ENCODE measurements at regions not wholly inside any gene's neighbourhood (a gene's known extent, or its start where the extent isn't known, plus 50 kb on each side); places are given as distances from the start of the nearest gene placed in this dataset.

DNA sequence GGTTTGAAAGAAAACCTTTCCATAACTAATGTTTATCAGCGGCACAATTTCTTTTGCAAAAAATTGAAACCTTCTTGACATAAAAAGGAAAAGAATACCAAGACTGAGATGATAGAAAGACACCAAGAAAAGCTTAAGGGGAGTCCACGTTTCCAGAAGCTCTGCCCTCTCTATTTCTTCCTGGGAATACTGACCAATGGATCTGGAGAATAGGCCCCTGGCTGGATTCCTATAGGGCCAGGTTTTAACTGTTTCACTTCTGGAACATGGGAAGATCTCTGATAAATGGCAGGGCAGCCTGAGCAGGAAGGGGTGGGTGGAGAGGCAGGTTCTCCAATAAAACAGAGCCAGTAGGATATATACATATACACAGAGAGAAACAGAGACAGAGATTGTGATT lies 413.4 kb upstream of the JARID2 start:
- DNase-seq = no peak

DNA sequence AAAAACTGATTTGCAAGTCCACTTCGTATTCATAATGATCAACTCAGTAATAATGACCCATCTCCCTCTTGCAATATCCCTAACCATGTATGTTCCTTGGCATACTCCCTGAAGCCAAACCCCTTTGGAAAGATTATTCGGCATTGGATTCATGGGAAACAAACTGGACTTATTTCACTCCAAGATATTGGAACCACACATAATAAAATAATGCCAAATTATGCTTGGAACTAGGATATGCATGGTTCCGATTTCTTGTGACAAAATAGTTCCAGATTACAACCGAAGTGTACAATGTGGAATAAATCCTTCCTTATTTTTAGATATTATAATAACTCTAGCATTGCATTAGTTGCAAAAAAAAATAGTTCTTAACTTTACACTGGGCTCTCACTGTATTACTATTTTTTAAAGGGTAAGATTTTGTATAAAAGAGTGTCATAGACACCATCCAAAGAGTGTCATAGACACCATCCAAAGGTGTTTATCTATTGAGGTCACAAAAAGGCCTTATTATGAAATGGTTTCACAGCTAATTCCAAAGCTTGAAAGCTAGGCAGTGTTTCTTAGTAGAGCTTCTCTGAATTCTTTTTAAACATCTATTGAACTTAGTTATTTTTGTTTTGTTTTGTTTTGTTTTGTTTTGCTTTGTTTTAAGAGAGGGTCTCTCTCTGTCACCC lies 410.9 kb upstream of the JARID2 start:
- no peak for DNase-seq

DNA sequence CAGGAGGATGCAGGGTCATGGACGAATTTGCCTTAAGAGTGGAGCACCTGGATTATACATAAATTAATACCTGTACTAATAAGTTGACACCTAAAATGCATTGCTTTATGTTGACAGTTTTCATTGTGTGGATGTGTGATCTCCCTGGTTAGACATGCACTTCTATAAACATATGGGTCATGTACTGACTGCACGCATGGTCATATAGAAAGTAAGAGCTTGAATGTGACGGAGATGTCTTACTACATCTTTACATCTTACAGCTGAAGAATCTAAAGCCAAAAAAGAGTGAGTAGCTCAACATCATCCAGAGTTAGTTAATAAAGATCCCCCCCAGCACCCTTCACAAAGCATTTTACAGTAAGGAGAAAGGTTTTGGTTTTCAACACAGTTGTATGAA lies 408.4 kb upstream of the JARID2 start:
- no peak for DNase-seq

DNA sequence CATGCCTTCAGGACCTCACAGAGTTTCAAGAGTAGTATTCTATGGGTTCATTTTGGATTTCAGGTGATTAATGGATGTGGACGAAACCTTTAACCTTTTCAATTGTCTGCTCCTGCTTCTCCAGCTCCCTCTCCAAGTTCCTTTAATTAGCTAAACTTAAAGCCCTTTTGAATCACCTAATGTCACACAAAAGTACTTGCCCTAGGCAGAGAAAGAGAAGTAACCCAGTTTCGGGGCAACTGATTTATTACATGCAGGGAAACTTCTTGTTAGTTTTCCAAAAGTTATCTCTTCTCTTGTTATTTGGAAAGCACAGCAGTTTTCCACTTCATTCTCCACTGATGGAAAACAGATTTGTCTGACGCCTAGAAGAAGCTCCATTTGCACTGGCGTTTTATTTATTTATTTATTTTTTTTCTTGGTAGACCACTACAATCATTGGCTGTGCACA lies 407.7 kb upstream of the JARID2 start:
- no peak for DNase-seq

DNA sequence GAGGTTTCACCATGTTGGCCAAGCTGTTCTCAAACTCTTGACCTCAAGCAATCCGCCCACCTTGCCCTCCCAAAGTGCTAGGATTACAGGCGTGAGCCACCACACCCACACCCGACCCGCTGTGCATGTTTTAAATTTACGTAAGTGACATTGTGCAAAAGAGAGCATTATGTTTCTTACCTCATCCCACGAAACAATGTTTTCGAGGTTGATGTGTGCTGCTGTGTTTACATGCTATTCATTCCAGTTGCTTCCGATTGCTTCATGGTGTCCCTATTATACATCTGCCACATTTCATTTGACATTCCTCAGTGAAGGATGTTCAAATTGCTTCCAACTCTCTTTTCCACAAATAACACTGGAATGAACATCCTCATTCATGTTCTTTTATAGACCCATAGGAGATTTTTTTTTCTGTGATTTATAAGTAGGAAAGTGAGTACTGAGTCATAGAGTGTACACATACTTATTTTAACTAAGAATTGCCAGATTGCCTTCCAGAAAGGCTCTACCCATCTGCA lies 403.9 kb upstream of the JARID2 start:
- DNase-seq = no peak

DNA sequence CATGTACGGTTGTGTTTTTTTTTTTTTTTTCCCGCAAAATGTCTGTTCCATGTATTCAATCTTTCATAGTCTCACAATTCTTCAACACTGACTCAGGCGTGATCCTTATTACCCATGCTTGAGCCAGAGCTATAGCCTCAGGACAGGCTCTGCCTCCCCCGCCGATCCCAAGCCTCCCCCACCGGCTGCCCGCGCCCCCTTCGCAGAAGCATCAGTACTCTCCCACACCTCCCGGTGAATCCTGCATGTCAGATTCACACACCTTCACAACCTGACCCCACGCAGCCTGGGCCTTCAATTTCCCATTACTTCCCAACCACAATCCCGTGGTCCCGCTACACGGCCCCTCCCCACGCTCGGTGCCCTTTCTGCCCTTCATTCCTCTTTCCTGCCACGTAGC lies 401.5 kb upstream of the JARID2 start:
- no peak for DNase-seq

DNA sequence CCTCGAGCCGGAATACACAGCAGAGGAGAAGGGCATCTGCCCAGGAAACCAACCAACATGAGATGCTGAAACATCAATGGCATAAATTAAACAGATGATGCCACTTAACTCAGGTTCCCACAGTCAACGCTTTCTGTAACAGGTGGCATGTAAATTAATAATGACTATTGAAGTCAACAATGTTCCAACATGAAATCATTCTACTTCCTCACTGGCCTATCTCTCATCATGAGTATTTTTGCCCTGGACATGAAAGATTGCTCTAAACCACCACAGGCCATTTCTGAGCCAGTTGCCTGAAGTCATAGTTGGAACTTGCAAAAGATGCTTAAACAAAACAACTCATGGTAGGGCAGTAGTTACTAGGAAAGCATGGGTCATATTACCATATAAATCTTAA lies 397.9 kb upstream of the JARID2 start:
- no peak for DNase-seq

DNA sequence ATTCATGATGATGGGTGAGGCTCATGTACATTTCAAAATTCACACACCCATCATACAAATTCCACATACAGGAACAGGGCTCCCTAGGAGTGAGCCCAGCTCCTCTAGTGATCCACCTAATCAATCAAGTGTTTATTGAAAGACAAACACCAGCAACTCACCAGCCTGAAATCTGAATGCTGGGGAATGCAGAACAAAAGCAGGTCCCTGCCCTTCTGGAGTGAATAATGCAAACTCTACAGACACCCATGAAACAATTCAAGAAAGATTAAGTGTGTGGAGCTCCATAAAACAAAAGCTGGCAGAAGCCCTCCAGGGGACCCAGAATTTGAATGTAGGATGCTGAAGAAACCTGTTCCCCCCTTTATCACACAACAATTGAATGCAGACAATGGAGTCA lies 396.7 kb upstream of the JARID2 start:
- DNase-seq = no peak

DNA sequence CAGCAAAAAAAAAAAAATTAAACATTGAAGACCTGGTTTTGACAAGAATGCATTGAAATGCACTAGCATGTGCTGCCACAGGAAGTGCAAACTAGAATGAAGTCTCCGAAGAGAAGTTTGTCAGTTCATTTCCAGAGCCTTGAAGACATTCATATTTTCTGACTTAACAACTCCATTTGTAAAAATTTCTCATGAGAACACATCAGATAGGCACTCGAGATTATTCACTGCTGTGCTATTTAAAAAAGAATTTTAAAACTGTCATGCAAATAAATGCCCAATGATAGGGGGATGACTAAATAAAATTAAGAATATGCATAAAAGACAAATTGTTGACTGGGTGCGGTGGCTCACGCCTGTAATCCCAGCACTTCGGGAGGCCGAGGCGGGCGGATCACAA lies 394.6 kb upstream of the JARID2 start:
- DNase-seq = no peak

DNA sequence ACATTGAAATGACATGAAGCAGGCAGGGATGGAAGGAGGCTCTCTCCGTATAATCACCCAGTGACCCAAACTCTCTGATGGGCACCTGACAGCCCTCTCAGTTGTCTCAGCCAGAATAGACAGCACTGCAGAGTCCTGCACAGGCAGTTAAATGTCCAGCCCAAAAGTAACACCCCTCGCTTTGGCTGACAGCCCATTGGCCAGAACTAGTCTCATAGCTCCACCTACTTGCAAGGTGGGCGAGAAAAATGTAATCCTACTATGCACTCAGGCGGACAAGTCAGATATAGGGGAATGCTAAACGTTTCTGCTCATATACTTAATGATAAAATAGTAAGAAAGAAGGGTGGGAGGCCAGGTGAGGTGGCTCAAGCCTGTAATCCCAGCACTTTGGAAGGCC lies 393.5 kb upstream of the JARID2 start:
- DNase-seq = no peak

DNA sequence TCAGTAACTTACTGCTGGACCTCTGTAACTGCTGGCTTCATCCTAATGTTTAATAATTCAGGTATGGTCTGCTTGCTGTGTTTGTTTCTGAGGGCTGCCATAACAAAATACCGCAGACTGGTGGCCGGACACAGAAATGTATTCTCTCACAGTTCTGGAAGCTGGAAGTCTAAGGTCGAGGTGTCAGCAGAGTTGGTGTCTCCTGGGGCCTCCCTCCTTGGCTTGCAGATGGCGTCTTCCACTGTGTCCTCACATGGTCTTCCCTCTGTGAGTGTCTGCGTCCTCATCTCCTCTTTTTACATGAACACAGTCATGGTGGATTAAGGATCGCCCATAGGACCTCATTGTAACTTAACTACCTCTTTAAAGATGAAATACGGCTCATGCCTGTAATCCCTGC lies 389.7 kb upstream of the JARID2 start:
- no peak for DNase-seq

DNA sequence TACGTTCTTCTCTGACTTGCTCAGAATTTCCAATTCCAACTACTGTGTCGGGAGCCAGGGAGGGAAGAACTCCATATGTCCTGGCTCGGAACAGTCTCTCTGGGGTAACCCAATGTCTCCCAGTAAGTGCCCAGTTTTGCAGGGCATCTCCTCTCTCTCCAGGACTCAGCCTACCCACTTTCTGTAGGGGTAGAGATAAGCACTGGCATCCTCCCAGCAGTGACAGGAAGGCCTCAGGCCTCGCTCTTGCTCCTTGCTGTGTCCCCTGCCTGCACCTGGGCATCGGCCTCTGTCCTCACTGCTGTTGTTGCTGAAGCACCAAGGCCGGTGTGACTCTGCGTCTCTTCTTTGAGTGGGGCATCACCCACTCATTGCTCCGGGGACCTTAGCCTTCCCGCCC lies 388.9 kb upstream of the JARID2 start:
- DNase-seq = no peak

DNA sequence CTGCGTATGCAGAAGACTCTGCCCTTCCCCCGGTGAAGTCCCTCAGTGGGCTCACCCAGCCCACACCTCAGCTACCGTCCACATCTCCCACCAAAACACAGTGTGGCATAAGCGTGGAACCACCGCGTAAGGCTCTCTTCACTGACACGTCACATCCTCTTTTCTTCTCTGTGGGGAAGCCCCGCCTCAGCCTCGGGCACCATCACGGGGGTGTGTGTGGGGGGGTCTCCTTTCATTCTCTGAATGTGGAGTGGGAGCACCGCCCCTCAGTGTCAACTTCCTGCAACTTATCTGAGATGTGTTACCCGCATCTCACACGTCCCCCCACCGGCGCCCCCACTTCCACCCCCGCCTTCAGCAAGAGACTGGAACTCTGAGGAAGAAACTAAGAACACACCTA lies 388.4 kb upstream of the JARID2 start:
- no peak for DNase-seq

DNA sequence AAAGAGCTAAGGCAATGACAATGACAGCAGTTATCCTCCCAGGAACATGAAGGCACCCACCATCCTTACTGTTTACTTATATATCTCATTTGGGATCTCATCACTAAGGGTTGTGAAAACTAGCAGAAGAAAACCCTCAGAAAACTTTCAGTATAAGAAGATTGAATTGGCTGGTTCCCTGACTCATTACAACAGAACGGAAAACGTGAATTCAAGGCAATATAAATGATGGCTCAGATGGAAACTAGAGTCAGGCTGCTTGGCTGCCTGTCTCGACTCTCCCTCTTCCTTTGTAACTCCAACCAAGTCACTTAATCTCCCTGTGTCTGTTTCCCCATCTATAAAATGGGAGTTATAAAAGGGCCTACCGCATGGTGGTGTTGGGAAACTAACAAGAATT lies 387.1 kb upstream of the JARID2 start:
- DNase-seq = no peak

DNA sequence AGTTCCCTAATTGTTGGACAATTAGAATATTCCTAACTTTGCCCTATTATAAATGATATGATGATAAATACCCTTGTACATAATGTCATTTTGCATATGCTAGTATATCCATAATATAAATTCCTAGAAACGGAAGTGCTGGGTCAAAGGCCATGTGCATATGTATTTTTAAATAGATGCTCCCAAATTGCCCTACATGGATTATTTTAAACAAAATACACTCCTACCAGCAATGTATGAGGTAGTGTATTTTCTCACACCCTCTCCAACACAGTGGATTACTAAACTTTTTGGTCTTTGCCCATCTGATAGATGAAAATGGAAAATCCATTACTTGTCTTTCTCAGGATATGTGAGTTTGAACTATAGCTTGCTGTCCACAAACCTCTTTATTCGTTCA lies 385.1 kb upstream of the JARID2 start:
- DNase-seq = no peak

DNA sequence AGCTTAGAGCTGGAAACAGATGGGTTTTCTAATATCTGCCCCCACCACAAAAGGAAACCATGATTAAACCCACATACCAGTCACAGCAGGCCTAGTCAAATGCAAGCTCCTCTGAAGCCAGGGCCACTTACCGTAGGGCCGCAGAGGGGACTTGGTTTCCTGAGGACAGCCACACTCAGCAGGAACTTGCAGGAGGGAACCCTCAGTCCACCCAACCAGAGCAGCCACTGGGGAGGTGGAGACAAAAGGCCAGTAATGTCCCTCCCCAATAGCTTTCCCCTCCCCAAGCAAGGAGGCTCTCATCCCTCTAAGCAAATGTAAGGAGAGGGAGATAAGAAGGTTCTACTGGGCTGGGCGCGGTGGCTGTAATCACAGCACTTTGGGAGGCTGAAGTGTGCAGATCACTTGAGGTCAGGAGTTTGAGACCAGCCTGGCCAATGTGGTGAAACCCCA lies 384.4 kb upstream of the JARID2 start:
- DNase-seq = no peak

DNA sequence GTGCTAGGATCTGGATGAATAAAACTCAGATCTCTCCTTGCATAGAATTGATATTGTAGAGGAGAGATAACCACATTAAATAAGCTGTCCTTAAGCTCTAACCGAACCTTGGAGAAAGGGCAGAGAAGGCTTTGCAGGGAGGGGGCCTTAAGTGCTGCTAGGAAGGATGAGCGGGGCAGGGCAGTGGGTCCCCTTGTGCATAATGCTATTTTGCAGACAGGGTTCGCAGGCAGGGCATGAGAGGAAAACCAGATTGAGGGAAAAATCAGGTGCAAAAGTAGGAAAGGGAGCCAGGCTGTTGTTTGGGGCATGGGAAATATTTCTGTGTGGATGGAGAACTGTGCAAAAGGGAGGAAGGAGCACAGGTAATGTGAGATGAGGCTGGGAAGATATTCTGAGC lies 383.0 kb upstream of the JARID2 start:
- DNase-seq = no peak

DNA sequence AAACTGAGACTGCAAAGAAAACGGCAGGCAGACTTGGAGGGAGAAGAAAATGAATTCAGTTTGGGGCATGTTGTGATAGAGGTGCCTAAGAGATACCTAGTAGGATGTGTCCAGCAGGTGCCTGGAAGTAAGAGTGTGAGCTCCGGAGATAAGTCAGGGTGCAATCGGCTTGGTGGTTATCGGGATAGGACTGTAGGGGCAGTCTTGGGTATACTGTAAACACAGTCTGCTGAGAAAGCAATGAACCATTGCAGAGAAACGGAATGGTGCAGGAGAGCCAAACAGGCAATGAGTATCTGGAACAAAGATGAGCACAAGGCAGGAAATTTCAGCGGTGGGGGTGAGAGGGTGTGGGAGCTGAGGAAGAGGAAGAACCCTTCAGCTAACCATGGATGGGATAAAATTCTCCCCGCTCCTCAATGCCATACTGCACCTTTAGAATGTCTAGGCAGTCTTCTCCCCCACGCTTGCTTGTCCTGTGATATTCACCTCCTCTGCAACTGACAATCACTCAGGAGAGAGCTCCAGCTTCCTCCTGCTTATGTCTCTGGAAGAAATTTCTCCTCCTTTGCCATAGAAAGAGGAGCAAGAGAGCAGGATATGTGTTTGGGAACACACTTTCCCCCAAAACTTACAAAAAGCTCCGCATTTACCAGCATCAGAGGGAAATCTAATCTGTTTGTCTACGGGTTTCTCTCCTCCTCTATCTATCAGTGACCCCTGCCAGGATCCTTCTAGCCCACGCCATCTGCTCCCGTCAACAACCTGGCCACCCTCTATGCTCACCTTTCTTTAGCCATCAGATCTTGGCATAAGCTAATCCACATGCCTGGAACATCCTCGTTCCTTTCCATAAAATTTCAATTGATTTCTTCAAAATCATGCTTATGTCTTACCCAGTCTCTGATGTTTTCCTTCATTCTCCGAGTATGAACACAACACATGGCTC lies 381.7 kb upstream of the JARID2 start:
- no peak for DNase-seq

DNA sequence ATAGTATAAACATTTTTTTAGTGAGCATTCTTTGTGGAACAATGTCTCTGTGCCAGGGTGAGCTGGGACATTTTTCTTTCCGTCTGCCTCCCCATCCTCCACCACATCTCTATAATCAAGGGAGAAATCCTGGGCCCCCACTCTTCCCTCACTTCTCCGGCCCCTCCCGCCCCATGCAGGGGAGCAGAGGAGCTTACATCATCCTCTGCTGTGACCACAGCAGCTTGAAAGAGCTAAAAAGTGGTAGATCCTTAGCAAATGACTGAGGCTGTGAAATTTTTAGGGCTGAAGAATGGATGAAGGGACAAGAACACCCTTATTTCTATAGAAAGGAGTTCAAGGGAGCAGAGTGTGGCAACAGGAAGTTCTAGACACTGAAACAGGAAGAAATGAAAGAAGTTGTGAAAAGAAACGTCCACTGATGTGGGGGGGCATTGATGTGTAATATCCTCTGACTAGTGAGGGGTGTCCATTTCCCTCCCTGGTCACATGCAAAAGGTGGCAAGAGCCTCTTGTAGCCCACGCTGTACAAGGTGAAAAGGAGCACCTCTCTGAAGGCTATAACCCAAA lies 380.3 kb upstream of the JARID2 start:
- no peak for DNase-seq

DNA sequence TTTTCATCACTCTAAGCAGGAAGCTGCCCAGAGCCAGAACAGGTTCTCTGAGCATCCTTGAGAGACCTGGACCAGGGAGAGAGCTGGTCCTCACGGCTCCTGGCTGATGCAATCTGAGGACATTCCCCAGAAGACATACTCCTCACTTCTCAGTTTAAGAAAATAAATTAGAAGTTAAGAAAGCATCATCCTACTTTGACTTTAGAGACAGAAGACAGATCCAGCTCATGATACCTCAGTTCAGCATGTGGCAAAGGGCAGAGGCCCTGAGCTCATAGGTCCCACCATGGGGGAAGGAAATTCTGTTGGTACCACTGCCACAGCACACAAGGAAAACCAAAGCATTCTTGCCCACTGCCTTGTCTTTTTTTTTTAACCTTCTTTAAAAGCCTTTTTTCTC lies 378.1 kb upstream of the JARID2 start:
- no peak for DNase-seq

DNA sequence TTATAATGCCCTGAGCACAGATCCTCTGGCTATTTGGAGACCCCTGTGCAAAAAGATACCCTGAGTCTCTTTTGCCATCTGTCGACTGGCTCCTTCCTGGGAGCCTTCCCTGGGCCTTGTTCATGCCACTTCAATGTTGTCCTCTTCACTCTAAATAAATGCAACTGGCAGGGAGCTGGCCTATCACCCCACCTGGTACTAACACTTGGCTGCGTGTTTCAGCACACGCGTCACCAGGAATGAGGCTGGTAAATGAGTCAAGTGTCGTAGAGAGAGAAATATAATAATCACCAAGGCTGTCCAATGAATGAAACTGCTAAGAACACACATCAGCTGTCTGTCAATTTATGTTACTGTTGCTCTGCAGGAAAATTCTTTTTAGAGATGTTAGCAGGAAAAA lies 374.6 kb upstream of the JARID2 start:
- DNase-seq = no peak

DNA sequence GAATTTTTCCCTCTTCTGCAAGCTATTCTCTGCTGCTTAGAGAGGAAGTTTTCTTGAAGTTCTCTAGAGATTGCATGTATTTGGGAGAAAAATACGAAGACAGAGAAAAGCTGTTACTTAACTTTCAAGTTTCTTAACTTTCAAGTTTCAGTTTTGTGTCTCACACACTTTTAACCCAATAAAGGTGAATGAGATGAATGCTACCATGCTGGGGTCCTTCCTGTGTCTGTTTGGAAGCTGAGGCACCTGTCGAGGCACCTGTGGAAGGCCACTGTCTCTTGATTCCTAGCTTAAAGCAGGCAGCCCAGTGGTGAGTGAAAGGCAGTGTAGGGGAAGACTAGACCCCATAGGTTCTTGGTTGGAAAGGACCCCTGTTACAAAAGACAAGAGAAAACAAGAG lies 372.8 kb upstream of the JARID2 start:
- no peak for DNase-seq

DNA sequence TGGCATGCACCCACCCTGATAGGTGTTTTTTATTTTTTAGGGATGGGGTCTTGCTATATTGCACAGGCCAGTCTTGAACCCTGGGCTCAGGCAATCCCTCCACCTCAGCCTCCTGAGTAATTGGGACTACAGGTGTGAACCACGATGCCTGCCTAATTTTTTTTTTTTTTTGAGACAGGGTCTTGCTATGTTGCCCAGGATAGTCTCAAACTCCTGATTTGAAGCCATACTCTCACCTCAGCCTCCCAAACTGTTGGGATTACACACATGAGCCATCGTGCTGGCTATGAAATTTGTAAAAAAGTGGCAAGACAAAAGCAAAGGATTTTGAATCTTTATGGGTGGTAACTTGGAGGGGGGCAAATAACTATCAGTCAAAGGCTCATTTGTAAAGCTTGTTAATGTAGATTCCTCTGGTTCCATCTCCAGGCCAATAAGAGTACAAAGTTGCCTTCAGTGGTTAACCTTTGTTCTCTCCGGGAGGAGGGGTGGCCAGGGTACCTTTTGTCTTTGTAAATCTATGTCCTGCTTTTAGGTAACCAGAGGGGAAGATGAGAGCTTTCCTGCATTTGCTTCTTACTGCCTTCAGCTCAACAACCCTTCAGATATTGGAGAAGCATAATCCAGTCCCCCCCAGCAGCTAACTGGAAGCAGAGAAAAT lies 372.0 kb upstream of the JARID2 start:
- DNase-seq = no peak
